Heart left ventricle (tissue), 16 donors: ENCODE measurements at regions not wholly inside any gene's neighbourhood (a gene's known extent, or its start where the extent isn't known, plus 50 kb on each side); places are given as distances from the start of the nearest gene placed in this dataset.

Experiments used
- ATAC-seq, 4 donors: fragments of 200-7000 bp; cut with Tn5 transposase; one replicate each; pipeline ENCODE4 v1.9.1; 2020 to 2022; ENCODE audit warnings: moderate library complexity in 4 of 4, mild to moderate bottlenecking in 3 of 4, moderate number of reproducible peaks in 1 of 4
- DNase-seq, 5 donors: peaks; one replicate each; pipeline ENCODE4 v3.0.0-alpha.2; 2020
- H3K27ac ChIP-seq, 12 donors: fragments of 200-600 bp; sonication (generic) in 4 of 12; one replicate each; pipeline versions ENCODE4 v1.5.0 to v1.8.0; 2016 to 2022; ENCODE audit warnings: mild to moderate bottlenecking in 2 of 12
- H3K27me3 ChIP-seq, 9 donors: fragments of 200-600 bp; sonication (generic) in 2 of 9; one replicate each; pipeline versions ENCODE4 v1.5.1 to v1.8.0; 2016 to 2022; ENCODE audit warnings: mild to moderate bottlenecking in 3 of 9
- H3K36me3 ChIP-seq, 9 donors: fragments of 200-600 bp; sonication (generic) in 2 of 9; one replicate each; pipeline versions ENCODE4 v1.5.0 to v1.8.0; 2018 to 2022; ENCODE audit warnings: mild to moderate bottlenecking in 2 of 9
- H3K4me1 ChIP-seq, 12 donors: fragments of 200-600 bp; sonication (generic) in 4 of 12; one replicate each; pipeline versions ENCODE4 v1.5.0 to v1.8.0; 2016 to 2022; ENCODE audit warnings: mild to moderate bottlenecking in 3 of 12
- H3K4me3 ChIP-seq, 12 donors: fragments of 200-600 bp; sonication (generic) in 4 of 12; one replicate each; pipeline versions ENCODE4 v1.5.0 to v1.8.0; 2017 to 2022; ENCODE audit warnings: mild to moderate bottlenecking in 9 of 12, moderate library complexity in 4 of 12
- H3K9me3 ChIP-seq, 12 donors: fragments of 200-600 bp; sonication (generic) in 4 of 12; one replicate each; pipeline versions ENCODE4 v1.5.0 to v1.8.0; 2016 to 2022; ENCODE audit warnings: mild to moderate bottlenecking in 1 of 12
- POLR2A ChIP-seq, 2 donors: fragments of 450-650 bp; IDR thresholded peaks; one replicate each; pipeline ENCODE4 v1.6.1; 2017; ENCODE audit warnings: antibody characterized with exemption in 2 of 2, mild to moderate bottlenecking in 2 of 2, moderate library complexity in 2 of 2
- WGBS, 4 donors: extraction: QIAGEN DNeasy Blood & Tissue Kit in 2 of 4; methylation state at CpG; one replicate each; pipeline versions ENCODE4 v1.1.5 to v1.1.7; 2013 to 2018; 5-methylcytosine and 5-hydroxymethylcytosine counted together
- intact Hi-C, 10 donors: fragments of 100-400 bp; cut with DNase I; formaldehyde crosslinking; loops; one replicate each; pipeline versions ENCODE4 v1.11.1 to v1.14.2; 2022
- TF ChIP-seq, protein P1 (sequence below), 12 donors: fragments of 200-600 bp; sonication (generic) in 4 of 12; IDR thresholded peaks; one replicate each; pipeline versions ENCODE4 v1.5.0 to v1.8.0; 2018 to 2022; ENCODE audit warnings: antibody characterized with exemption in 12 of 12, mild to moderate bottlenecking in 5 of 12
- donor health status: ischemic (EF 13 %, LVEDD 7.1; RV severe dilation, severe dysfunction).
- donor health status: healthy with polysubstance abuse.
- donor health status: DM: no; HTN: yes; CAD: no.
- donor health status: DM: no; HTN: no; CAD: no.
- donor health status: ischemic (EF 25% LVEDD 6.9; RV normal size, moderate dysfunction).
- donor health status: ischemic (EF 25% LVEDD 5.7; RV mildly dilated, moderate dysfunction).
- donor health status: healthy.
- donor health status: DM: yes; HTN: yes; CAD: no.
- donor health status: ischemic (EF 35%, LVEDD 5.7; RV mildly dilated, moderate dysfunction).
- donor health status: nonischemic (EF 11% LVEDD 7.7; RV severe dilation, severe dysfunction).
- donor health status: DM: yes; HTN: yes; CAD: no.
- donor health status: PGD.
- donor health status: ischemic (EF 29% LVEDD 5.4; RV normal size, mild dysfunction).
- donor health status: nonischemic (EF 23%, LVEDD 6.1; RV moderate dilation, normal function).

DNA sequence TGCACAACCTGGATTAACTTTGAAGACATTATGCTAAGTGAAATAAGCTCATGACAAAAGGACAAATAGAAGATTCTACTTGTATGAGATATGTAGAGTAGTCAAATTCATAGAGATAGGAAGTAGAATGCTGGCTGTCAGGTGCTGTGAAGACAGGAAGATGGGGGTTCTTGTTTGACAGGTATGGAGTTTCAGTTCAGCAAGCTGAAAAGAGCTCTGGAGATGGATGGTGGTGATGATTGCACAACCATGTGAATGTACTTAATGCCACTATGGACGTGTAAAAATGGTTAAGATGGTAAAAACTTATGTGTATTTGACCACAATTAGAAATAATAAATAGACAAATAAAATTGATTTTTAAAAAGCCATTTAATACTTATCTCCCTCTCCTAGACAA lies 169.8 kb upstream of the DUSP10 start:
- Histone ChIP-seq H3K27ac (no peak overlapping the region), H3K4me3 (no peak overlapping the region), H3K9me3 (no peaks in the 10 kb centered on the region), H3K27me3 (no peaks in the 10 kb centered on the region), H3K36me3 (no peaks in the 10 kb centered on the region), H3K4me1 (no peaks in the 10 kb centered on the region)
- no peak for TF ChIP-seq POLR2A (IDR thresholded peaks at IDR 0.05)
- TF ChIP-seq, protein P1, sequence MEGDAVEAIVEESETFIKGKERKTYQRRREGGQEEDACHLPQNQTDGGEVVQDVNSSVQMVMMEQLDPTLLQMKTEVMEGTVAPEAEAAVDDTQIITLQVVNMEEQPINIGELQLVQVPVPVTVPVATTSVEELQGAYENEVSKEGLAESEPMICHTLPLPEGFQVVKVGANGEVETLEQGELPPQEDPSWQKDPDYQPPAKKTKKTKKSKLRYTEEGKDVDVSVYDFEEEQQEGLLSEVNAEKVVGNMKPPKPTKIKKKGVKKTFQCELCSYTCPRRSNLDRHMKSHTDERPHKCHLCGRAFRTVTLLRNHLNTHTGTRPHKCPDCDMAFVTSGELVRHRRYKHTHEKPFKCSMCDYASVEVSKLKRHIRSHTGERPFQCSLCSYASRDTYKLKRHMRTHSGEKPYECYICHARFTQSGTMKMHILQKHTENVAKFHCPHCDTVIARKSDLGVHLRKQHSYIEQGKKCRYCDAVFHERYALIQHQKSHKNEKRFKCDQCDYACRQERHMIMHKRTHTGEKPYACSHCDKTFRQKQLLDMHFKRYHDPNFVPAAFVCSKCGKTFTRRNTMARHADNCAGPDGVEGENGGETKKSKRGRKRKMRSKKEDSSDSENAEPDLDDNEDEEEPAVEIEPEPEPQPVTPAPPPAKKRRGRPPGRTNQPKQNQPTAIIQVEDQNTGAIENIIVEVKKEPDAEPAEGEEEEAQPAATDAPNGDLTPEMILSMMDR (IDR thresholded peaks at IDR 0.05) = no peak
- 78 to 81% (median 80%) methylated on average over 1 of the region's 1 CpG for WGBS, 4 donors
- intact Hi-C loops = no loop called here
- ATAC-seq = no peak
- DNase-seq = no peak

- Histone ChIP-seq H3K9me3 (no peaks in the 10 kb centered on the region), H3K27me3 (no peaks in the 10 kb centered on the region), H3K27ac (no peak overlapping the region), H3K4me1 (no peaks in the 10 kb centered on the region), H3K36me3 (no peaks in the 10 kb centered on the region), H3K4me3 (no peak overlapping the region)
- no peak for TF ChIP-seq POLR2A (IDR thresholded peaks at IDR 0.05)
- DNase-seq (no peak), ATAC-seq (no peak)
- intact Hi-C loops = no loop called here
- WGBS, 4 donors = 80 to 85% (median 82%) methylated on average over 4 of the region's 4 CpGs
Measured at GRCh38 chr1:221910222-221910621, 168.3 kb upstream of the DUSP10 start.

DNA sequence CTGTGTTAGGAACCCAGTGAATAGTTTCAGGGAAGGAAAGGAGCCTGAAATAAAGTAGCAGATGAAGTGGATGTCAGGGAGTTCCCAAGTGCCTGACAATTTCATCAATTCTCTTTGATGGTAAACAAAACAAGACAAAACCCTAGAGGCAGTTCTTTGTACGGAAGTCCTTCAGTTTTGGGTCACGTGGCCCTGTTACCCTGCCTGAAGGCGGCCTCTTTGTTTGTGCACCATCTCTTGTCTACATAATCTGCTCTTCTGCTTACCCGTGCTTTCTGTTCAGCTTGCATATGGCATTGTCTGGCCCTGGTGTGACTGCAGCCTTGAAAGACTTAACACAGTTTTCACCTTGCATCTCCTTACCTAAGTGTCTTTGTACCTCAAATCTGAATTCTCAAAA lies 166.7 kb upstream of the DUSP10 start:
- Histone ChIP-seq H3K4me3 (no peak overlapping the region), H3K27ac (no peak overlapping the region), H3K4me1 (no peaks in the 10 kb centered on the region), H3K27me3 (no peaks in the 10 kb centered on the region), H3K9me3 (no peaks in the 10 kb centered on the region), H3K36me3 (no peaks in the 10 kb centered on the region)
- intact Hi-C loops = no loop called here
- no peak for ATAC-seq
- WGBS, 4 donors = 83 to 89% (median 85%) methylated on average over 4 of the region's 4 CpGs
- DNase-seq = no peak
- TF ChIP-seq, protein P1 (IDR thresholded peaks at IDR 0.05) = no peak
- no peak for TF ChIP-seq POLR2A (IDR thresholded peaks at IDR 0.05)

- Histone ChIP-seq H3K9me3 (no peaks in the 10 kb centered on the region), H3K27ac (no peak overlapping the region), H3K36me3 (no peaks in the 10 kb centered on the region), H3K4me1 (no peaks in the 10 kb centered on the region), H3K4me3 (no peak overlapping the region), H3K27me3 (no peaks in the 10 kb centered on the region)
- DNase-seq (no peak), ATAC-seq (no peak)
- intact Hi-C loops = no loop called here
- no peak for TF ChIP-seq POLR2A (IDR thresholded peaks at IDR 0.05)
- TF ChIP-seq, protein P1 (IDR thresholded peaks at IDR 0.05) = no peak
- 72 to 83% (median 77%) methylated on average over 8 of the region's 8 CpGs for WGBS, 4 donors
Measured at GRCh38 chr1:221907166-221907932, 165.5 kb upstream of the DUSP10 start.

- no peaks in the 10 kb centered on the region for H3K36me3 ChIP-seq
- no peaks in the 10 kb centered on the region for H3K4me1 ChIP-seq
- TF ChIP-seq, protein P1 (IDR thresholded peaks at IDR 0.05) = no peak
- no peak for TF ChIP-seq POLR2A (IDR thresholded peaks at IDR 0.05)
- 64 to 94% (median 87%) methylated on average over 2 of the region's 2 CpGs for WGBS, 4 donors
- no peak for DNase-seq
- ATAC-seq = no peak
- intact Hi-C loops = no loop called here
- no peaks in the 10 kb centered on the region for H3K27me3 ChIP-seq
- no peaks in the 10 kb centered on the region for H3K9me3 ChIP-seq
- H3K27ac ChIP-seq = no peak overlapping the region
- no peak overlapping the region for H3K4me3 ChIP-seq
Measured at GRCh38 chr1:221905802-221906201, 163.9 kb upstream of the DUSP10 start.
